ENCODE measurements at regions not wholly inside any gene's neighbourhood (a gene's known extent, or its start where the extent isn't known, plus 50 kb on each side); places are given as distances from the start of the nearest gene placed in this dataset.
"Not testable (repeated sequence)": the region's sequence is repeated elsewhere in the genome, so short reads cannot be mapped to it uniquely, and the experiment has no call there.

DNA sequence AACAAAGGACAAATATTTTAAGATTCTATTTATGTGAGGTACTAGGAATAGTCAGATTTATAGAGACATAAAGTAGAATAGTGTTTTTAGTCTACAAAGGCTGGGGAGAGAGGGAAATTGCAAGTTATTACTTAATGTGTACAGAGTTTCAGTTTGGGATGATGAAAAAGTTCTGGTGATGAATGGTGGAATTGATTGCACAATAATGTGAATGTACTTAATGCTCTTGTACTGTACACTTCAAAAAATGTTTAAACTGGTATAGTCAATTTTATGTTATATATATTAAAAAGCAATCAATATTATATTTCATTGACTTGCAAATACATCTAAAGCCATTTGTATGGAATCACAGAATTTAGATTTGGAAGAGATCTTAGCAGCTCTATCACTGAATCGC is 213.4 kb downstream of the PPP1R3A start:
- no peak for DNase-seq

DNA sequence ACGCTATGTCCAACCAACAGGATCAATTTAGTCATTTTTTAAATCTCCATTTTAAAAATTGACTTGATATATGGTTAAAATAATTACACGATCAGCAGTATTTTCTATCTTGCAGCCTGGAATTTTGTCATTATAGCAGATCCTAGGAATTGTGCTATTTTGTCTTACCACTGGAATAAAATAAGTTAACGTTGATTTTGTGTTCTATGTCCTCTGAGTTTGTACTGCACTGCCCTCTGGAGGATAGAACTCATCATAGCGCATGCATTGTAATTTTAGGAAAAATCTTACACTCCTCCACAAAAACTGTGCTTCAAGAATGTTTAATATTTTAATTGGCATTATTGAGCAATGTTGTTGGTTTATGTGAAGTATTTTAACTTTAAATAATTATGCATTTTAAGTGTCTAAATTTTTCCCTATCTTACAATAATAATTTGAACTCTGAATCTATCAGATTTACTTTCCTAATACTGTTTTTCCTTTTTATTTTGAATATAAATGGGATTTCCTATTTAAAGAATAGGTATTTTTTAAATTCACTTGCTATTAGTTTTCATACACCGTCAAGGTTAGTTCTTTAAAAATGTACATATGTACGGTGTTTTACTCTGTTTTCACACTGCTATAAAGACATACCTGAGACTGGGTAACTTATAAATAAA is 220.1 kb downstream of the PPP1R3A start:
- peak; percentile 33 for DNase-seq

GRCh38 chr7:113694149-113694548 is 224.7 kb downstream of the PPP1R3A start:
- no peak for DNase-seq

GRCh38 chr7:113684165-113684564 is 234.6 kb downstream of the PPP1R3A start:
- DNase-seq, result no peak

DNA sequence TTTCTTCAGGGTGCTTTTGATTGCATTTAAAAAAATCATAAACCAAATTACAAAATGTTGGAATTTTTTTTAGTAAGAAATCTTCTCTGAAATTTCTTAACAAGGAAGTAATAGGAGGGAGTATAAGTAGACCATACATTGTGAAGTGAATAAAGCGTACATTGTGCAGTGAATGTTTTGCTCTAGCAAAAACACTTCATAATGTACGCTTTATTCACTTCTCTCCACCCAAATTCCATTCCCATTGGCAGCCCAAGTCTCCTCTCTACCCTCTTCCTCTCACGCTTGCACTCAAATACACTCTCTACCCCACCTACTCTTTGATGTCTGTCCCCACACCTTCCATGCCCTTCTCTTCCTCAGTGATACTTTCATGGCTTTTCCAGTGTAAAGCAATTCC is 241.0 kb downstream of the PPP1R3A start:
- no peak for DNase-seq

- DNase-seq, result no peak
Observed at GRCh38 chr7:113664867-113665266, 253.9 kb downstream of the PPP1R3A start.

GRCh38 chr7:113659416-113659815 is 259.4 kb downstream of the PPP1R3A start:
- DNase-seq, result no peak

GRCh38 chr7:113657603-113658002 is 261.2 kb downstream of the PPP1R3A start:
- DNase-seq, result no peak

- DNase-seq, result no peak
Observed at GRCh38 chr7:113652501-113652900, 266.3 kb downstream of the PPP1R3A start.

DNA sequence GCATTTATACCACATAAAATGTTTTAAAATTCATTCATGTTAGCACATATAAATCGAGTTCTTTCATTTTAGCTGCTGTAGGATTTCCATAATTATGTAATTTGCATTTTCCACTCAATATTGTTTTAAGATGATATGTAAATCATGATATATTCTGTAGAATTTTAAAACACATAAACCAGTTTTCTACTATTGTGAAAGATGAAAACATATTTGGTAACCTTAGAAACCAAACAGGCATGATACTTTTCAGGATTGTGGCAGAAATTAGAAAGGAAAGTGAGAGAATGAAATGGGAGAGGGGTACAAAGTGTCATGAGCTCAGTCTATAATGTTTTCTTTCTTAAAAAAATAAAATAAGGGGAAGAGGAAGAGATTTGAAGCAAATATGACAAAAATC is 269.3 kb downstream of the PPP1R3A start:
- no peak for DNase-seq

DNA sequence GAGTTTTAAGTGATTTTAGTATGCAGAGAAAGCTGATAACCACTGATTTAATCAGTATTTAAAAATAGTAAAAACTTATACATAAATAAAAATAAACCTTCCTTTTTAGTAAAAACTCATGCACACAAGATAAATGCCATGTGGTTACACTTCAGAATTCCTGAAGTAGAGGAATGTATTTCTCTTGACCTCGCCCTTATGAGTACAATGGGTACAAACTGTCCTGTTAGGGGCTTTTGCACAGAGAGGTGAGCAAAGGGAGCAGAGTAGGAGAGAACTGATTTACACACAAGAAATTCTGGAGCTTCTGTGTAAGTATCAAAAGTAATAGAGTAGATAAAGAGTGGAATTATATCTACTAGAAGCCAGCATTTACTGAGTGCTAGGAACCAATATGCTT is 279.6 kb downstream of the PPP1R3A start:
- no peak for DNase-seq

GRCh38 chr7:113636727-113637421 is 281.9 kb downstream of the PPP1R3A start:
- DNase-seq, result peak; percentile 29

DNA sequence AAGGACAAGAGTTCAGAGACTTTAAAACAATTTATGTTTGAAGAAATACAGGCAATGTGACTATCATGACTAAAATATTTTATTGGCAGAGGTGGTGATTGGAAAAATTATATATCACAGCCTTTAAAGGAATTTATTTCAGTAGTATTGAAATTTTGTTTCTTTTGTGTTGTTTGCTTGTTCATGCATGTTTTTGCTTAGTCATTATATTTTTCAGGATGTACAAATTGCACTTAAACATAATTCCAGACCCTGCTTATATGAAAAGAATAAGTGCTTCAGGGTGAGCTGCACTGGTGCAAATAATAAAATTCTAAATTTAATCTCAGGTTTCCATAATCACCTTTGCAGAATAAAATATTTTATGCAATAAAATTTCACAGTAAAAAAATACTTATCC is 283.3 kb downstream of the PPP1R3A start:
- DNase-seq, result no peak

DNA sequence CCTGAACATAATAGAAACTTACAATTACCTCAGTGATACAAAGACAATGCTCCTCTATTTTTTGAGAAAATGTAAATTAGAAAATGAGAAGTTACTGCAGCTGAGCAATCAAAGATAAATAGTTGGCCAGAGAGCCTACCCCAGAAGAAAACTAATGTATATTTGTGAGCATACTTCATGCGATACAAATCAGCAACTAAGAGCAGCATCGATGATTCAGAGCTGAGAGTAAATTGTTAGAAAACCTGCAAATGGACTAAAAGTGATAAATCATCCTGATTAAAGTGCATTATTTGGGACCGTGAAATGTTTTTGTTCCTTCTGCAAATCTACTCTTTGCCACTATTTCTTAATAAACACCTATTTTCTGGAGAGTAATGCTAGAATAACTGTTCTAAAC is 285.7 kb downstream of the PPP1R3A start:
- no peak for DNase-seq

- DNase-seq, result no peak
Observed at GRCh38 chr7:113628948-113629847, 289.6 kb downstream of the PPP1R3A start.

- no peak for DNase-seq
Observed at GRCh38 chr7:113625494-113626102, 293.2 kb downstream of the PPP1R3A start.

- no peak for DNase-seq
Observed at GRCh38 chr7:113622796-113623195, 296.0 kb downstream of the PPP1R3A start.

DNA sequence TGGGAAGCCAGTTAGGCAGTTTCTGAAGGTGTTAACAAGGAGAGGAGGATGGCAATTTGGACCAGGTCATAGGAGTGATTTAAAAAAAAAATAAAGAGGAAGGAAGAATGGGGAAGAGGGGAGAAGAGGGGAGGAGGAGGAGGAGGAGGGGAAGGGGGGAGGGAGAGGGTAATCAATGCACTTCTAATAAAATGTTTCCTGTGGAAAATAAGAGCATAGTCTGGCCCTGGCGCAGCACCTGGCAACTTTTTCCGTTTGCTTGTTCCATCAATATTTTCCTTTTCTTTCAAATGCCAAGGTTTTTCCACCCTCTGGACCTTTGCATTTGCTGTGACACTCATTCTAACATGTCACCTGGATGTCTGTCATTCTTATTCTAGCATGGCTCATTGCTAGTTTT is 308.2 kb downstream of the PPP1R3A start:
- DNase-seq, result no peak

DNA sequence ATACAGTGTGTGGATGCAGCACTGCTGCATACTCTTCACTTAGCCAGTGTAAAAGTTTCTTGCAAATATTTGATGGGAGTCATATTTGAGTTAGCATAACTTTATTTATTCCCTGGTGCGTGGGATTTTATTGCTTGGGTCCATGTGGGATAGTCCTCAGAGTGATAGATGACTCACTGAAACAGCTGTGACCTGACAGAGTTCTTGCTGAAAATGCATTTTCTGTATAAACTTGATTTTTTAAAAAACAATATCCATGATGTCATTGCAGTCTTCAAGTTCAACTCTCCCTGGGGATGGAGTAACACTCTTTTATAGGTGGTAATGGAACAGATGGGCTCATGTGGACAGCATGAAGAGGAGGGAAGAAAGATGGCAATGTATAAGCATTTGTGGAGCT is 310.0 kb downstream of the PPP1R3A start:
- no peak for DNase-seq

DNA sequence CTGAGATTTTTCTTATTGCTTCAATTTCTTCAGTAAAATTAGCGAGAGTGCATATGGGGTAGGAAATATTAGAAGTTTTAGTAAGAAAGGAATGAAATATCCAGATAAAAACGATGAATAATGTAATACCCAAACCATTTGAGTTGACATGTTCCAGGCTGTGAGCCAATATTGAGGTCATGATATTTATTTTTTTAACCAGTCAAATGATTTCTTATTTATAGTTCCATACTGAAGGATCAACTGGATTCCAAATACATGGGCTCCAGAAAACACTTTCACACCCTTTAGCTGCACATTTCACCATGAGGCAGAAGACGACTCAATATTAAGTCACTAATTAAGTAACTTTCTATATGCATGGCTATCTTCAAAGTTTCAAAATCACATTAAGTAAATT is 312.5 kb downstream of the PPP1R3A start:
- DNase-seq, result no peak

- DNase-seq, result not testable (repeated sequence)
Observed at GRCh38 chr7:113600428-113600827, 318.4 kb downstream of the PPP1R3A start.

- DNase-seq, result not testable (repeated sequence)
Observed at GRCh38 chr7:113593455-113593854, 325.4 kb downstream of the PPP1R3A start.

- not testable (repeated sequence) for DNase-seq
Observed at GRCh38 chr7:113592924-113593323, 325.9 kb downstream of the PPP1R3A start.

Data from fibroblast of skin of scalp (primary cell).